ENCODE measurements at regions not wholly inside any gene's neighbourhood (a gene's known extent, or its start where the extent isn't known, plus 50 kb on each side); places are given as distances from the start of the nearest gene placed in this dataset.

- no peak for TF ChIP-seq TCF4 (CRISPR knock-in tag; IDR thresholded peaks at IDR 0.05; ENCODE audit: borderline replicate concordance)
- no peak for TF ChIP-seq PATZ1 (CRISPR knock-in tag; IDR thresholded peaks at IDR 0.05; ENCODE audit: borderline replicate concordance)
- TF ChIP-seq CSRNP3 (CRISPR knock-in tag; IDR thresholded peaks at IDR 0.05), result no peak
- no peak for TF ChIP-seq CSDC2 (CRISPR knock-in tag; IDR thresholded peaks at IDR 0.05)
Measured at GRCh38 chr7:48841739-48842138, 82.6 kb upstream of the CDC14C start.

All from SK-N-SH treated with all-trans-retinoic acid at 6 μM for 48 hours (cell line).